ENCODE measurements at regions not wholly inside any gene's neighbourhood (a gene's known extent, or its start where the extent isn't known, plus 50 kb on each side); places are given as distances from the start of the nearest gene placed in this dataset.

GRCh38 chr3:98999675-99000074 is 98.2 kb upstream of the DCBLD2 start:
- DNase-seq (ENCODE audit: low read depth in 2 of 2), result no peak

GRCh38 chr3:98994128-98994762 is 92.8 kb upstream of the DCBLD2 start:
- DNase-seq (ENCODE audit: low read depth in 2 of 2), result no peak

GRCh38 chr3:98991393-98991792 is 89.9 kb upstream of the DCBLD2 start:
- DNase-seq (ENCODE audit: low read depth in 2 of 2), result no peak

- DNase-seq (ENCODE audit: low read depth in 2 of 2), result no peak
These were observed 89.2 kb upstream of the DCBLD2 start for GRCh38 chr3:98990657-98991056.

- DNase-seq (ENCODE audit: low read depth in 2 of 2), result no peak
These were observed 84.6 kb upstream of the DCBLD2 start for GRCh38 chr3:98986073-98986472.

GRCh38 chr3:98985431-98985830 is 83.9 kb upstream of the DCBLD2 start:
- no peak for DNase-seq (ENCODE audit: low read depth in 2 of 2)

DNA sequence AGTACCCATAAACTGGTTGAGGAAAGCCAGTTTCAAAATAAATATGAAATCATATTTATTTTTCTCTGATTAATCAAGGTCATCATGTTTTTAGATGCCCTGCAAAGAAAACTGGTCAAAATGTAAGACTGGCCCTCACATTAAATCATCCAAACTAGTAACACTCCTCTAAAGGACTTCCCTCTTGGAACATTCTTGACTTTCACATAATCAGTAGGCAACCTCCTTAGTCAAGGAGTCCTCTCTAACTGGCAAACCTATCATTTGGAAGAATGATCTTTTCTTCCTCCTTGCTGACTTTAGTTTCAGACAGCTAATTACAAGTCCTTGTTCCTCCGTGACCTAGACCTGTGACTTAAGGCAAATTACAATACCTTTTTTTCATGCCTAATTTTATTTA is 82.5 kb upstream of the DCBLD2 start:
- no peak for DNase-seq (ENCODE audit: low read depth in 2 of 2)

GRCh38 chr3:98982351-98982750 is 80.9 kb upstream of the DCBLD2 start:
- DNase-seq (ENCODE audit: low read depth in 2 of 2), result no peak

DNA sequence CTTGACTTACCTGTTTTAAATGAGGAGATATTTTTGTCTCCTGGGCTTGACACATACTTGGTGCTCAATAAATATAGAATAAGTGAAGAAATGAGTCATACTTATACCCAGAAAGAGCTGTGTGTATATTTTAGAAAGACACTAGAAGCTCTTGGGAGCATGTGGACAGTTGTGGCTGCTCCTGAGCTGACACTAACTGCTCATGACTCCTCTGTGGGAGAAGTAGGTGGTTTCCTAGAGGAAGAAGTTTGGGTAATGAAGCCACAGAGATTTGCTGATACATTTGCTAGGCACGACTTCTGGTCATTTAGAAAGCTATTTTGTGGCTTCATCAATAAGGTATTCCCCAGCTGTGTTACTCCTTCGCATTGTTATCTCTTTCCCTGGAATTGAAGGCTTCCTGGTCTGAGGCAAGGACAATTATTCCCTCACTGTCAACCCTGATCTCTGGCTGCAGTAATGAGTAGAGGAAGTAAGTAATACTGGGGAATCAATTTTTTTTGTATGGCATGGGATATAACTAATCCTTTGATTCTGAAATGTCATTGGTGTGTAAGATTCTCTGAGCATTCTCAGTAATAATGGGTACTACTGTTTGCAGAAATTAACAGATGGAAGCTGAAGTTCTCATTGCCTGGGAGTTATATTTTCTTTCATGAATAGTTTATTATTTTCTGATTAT is 79.6 kb upstream of the DCBLD2 start:
- DNase-seq (ENCODE audit: low read depth in 2 of 2), result no peak

- no peak for DNase-seq (ENCODE audit: low read depth in 2 of 2)
These were observed 77.8 kb upstream of the DCBLD2 start for GRCh38 chr3:98979296-98979695.

DNA sequence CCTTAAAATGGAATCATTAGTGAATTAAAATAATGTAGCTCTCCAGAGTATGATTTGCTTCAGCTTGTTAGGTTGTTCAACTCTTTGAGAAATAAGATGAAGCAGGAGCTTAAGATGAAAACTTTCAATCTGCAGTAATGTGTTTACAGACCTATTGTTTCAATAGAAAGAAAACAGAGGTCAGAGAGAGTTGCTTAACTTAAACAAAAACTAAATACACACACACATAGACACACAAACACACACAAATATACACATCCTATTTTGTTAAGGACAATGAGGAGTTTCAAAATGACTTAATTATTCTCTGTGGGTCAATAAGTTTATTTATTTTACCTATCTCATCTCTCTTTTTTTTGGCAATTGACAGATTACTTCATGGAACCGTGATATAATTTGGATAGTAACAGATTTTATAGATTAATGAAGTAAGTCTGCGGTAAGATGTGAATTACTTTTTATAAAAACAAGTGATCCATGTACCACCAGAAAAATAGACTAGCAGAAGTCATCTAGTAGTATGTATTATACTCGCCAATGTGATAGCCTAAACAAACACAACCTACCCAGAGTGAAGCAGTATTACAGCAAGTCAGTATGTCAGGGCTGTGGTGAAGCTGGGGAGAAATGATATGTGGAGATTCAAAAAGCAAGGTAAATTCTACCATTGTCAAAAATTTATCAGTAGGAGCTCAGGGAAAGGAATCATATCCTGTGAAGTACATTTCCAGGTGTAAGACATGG is 76.7 kb upstream of the DCBLD2 start:
- DNase-seq (ENCODE audit: low read depth in 2 of 2), result no peak

GRCh38 chr3:98977520-98977919 is 76.0 kb upstream of the DCBLD2 start:
- no peak for DNase-seq (ENCODE audit: low read depth in 2 of 2)

DNA sequence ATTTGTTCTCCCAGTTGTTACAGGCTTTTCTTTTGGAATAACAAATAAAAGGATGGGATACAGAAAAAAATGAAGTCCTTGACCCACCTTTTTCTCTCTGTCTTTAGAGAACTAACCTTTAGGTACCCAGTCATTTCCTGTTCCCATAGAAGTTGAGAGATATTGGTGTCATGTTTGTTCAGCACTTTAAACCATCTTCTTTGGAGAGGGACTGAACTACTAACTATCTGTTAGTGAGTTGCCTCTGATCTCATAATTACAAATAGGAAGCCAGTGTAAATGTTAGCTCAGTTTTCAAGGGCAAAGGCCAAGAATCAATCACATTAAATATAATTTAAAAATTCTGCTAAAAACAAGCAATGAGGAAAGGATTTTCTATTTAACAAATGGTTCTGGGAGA is 72.9 kb upstream of the DCBLD2 start:
- DNase-seq (ENCODE audit: low read depth in 2 of 2), result no peak

DNA sequence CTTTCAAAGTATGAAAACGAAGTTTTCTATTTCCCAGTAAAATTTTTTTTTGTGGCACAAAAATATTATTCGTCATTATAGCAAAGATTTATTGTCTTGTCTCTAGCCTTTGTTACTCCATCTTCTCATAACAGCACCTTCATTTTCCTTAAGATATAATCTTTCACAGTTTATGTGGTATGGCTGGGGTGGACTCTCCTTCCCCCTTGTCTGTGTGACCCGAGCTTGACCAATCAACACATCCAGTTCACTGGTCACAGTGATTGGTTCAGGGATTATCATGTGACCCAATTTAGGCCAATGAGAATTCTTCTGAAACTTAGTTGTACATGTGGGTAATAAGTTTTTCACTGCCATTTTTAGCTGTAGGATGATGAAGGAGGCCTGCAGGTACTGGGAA is 71.2 kb upstream of the DCBLD2 start:
- DNase-seq (ENCODE audit: low read depth in 2 of 2), result no peak

DNA sequence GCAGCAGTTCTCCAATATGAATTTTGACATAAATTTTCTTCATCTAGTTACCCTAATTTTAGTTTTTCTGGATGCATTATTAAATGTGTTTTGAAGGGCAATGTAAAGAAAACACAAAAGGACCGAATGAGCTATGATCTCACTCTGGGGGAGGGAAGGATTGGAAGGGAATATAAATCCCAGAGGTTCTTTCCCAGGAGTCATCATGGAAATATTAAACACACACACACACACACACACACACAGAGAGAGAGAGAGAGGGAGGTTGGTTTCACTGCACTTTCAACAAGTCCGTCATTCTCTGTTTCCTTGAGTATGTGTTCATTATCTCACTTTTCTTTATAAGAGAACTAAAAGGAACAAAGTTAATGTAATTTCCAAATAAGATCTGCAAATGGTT is 70.7 kb upstream of the DCBLD2 start:
- no peak for DNase-seq (ENCODE audit: low read depth in 2 of 2)

- DNase-seq (ENCODE audit: low read depth in 2 of 2), result no peak
These were observed 69.7 kb upstream of the DCBLD2 start for GRCh38 chr3:98971169-98971681.

DNA sequence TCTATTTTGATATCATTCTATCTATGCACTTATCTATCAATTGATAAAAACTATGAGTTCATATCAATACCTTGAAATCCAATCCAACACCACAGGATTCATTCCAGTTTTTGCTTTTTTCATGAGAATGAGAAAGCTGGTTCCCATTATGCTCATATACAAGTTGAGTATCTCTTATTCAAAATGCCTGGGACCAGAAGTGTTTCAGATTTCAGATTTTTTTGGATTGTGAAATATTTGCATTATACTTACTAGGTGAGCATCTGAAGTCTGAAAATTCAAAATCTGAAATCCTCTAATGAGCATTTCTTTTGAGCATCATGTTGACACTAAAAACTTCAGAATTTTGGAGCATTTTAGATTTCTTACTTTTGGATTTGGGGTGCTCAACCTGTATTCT is 67.8 kb upstream of the DCBLD2 start:
- DNase-seq (ENCODE audit: low read depth in 2 of 2), result no peak

DNA sequence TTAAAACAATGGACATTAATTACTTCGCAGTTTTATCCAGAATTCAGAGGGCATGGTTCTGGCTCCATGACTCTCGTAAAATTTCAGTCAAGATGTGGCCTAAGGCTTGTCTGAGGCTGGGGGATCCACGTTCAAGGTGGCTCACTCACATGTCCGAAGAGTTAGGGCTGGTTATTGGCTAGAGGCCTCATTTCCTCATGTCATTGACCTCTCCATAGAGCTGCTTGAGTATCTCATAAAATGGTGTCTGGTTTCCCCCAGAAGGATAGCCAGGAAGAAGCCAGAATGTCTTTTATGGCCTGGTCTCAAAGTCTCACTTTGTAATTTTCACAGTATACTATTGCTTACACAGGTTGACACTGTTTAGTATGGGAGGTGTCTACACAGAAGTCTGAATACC is 67.3 kb upstream of the DCBLD2 start:
- DNase-seq (ENCODE audit: low read depth in 2 of 2), result no peak

DNA sequence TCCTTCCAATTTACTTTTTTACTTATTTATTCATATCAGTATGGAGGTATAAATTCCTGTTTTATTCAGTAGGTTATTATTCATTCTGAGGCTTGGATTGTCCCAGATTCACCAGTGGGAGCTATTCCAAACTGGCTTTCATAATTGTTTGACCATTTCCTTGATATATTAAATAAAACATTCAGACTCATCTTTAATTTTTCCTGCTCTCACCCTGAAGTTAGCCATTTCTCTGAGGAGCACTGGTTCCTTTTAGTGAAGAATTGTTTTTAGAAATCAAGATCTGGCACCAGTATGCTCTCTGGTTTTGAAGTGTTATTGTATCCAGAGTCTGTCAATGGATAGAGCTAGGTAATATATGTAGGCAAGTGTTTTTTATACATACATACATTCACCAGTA is 66.9 kb upstream of the DCBLD2 start:
- DNase-seq (ENCODE audit: low read depth in 2 of 2), result no peak

GRCh38 chr3:98967758-98968157 is 66.3 kb upstream of the DCBLD2 start:
- DNase-seq (ENCODE audit: low read depth in 2 of 2), result no peak

DNA sequence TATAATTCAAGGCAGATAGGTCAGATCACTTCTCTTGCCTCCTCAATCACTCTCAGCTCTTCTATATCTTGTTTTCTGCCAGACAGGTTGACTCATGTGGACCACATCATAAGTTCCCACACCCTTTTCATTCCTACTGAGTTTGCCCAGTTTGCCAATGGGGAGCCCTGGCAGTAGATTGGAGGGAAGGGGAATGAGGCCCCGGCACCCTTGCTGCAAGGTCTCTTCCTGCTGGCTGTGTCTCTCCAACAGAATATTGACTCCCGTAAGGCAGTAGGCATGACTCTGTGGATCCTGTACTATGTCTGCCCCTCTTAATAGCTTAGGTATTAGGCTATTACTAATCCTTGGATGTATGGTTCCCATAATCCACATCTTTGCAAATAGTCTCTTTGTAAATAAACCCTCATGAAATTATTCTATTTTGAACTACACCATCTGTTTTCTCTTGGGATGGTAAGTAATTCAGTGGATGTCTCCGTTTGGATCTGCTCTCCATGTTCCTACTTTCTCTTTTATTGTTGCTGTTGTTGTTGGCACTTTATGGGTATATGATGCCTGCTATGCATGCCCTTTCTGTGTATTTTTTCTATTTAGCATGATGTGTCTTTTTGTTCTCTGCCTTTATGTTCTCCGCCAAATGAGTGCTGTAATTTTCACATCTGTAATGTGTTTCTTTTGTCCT is 65.5 kb upstream of the DCBLD2 start:
- no peak for DNase-seq (ENCODE audit: low read depth in 2 of 2)

DNA sequence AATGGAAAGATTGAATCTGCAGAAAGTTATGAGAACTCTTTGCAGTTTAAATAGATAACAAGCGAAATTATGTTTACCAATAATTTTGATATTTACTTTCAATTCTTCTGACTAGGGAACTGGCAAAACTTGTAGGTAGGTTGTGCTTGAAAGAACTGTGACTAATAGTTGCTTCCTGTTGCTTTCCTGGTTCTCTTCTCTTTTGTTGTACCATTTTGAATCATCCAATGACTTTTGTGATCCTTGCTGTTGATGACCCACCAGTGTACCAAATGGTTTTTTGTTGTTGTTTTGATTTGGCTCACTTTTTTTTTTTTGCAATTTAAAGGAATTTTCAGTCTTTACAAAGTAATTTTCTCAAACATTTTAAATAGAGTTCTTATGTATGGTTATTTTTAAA is 64.9 kb upstream of the DCBLD2 start:
- no peak for DNase-seq (ENCODE audit: low read depth in 2 of 2)
